Skeletal muscle cell (primary cell): ENCODE measurements at regions not wholly inside any gene's neighbourhood (a gene's known extent, or its start where the extent isn't known, plus 50 kb on each side); places are given as distances from the start of the nearest gene placed in this dataset.
A peak's percentile ranks its signal among the peaks of the same experiment; 100 is the strongest.

Experiments
- DNase-seq: peaks from one replicate; pipeline ENCODE4 v3.0.0-alpha.2; 2010; ENCODE audit warnings: low read depth
- H3K4me3 ChIP-seq: 2 replicates; pipeline ENCODE4 v1.5.1; 2011; ENCODE audit warnings: low read depth, mild to moderate bottlenecking, control low read depth, low read length, moderate library complexity

DNA sequence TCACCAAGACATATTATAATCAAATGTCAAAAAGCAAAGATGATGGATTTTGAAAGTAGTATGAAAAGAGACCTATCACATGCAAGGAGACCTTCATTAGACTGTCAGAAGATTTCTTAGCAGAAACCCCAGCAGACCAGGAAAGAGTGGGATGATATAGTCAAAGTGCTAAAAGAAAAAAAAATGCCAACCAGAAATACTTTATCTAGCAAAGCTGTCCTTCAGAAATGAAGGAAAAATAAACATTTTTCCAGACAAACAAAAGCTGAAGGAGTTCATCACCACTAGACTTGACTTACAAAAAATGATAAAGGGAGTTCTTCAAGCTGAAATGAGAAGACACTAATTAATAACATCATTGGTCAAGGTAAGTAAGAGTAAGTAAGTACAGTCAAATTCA is 251.2 kb upstream of the SASH1 start:
- H3K4me3 ChIP-seq: no peak overlapping the region
- no peak for DNase-seq

GRCh38 chr6:148103436-148103835 is 239.2 kb upstream of the SASH1 start:
- DNase-seq: no peak

DNA sequence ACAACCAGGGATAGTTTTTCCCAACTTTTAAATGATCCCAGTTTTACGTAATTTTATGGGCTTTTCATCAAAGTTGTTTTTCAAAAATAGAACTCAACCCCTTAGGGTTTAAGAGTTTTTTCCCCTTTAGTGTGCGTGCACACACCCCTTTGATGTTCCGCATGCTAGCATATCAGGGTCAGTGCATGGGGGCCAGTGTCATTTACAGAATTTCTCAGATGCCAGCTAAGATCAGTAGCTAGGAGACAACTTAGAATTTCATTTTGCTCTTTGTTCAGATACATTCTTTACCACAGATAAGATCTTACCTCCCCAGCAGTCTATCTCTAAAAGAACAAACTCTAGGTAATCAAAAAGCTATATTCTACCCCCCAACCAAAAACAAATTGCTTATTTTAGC is 238.5 kb upstream of the SASH1 start:
- H3K4me3 ChIP-seq: no peak overlapping the region
- DNase-seq: no peak

More at GRCh38 chr6:148103436-148103835, 239.2 kb upstream of the SASH1 start:
- H3K4me3 ChIP-seq: no peak overlapping the region

DNA sequence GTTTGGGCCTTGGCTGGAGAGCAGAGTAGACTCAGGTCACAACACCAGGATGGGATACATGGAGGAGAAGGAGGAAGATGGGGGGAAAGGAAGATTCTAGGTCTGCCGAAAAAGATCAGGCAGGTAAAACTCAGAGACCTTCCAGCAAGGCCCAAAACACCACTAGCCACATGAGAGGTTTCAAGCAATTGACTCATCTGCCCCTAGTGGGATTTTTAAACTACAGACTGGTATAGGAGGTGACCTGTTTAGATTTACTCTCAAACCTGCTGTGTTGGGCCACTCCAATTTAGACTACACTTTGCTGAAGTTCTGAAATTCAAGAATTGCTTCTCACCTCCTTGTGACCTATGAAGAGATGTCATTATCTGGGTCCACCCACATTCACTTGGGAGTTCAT is 236.9 kb upstream of the SASH1 start:
- H3K4me3 ChIP-seq: no peak overlapping the region
- DNase-seq: no peak

DNA sequence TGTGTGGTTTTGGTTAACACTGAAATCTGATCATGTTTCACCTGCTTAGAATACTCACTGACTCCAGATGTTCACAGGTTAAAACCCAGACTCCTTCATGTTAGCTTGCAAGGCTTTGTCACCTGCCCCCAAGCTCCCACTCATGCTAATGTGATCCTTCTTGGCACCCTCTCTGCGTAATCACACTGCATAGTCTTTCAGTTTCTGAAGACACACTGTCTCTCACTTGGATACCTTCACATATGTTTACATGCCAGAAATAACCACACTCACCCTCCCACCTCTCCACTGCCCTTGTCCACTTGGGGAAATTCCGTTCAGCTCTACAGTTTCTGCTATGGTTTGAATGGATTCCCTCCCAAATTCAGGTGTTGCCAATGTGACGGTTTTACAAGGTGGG is 234.7 kb upstream of the SASH1 start:
- no peak overlapping the region for H3K4me3 ChIP-seq
- DNase-seq: no peak

DNA sequence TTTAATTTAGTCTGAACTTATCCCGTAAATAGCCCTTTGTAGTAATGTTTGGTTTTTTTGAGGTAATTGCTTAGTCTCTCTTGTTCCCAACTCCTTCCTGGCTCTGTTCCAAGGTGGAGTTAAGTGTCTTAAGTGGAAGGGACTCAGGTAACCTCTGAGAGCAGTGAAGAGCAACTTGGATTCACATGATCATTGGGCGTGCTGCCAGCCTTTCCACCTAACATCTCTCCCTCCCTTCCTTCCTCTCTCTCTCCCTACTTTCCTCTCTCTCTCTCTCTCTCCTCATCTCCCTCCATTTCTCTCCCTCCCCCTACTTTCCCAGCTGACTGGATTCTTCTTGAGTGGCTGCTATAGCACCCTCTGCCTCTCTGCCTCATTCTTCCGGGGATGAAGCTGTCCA is 232.9 kb upstream of the SASH1 start:
- no peak overlapping the region for H3K4me3 ChIP-seq
- no peak for DNase-seq

DNA sequence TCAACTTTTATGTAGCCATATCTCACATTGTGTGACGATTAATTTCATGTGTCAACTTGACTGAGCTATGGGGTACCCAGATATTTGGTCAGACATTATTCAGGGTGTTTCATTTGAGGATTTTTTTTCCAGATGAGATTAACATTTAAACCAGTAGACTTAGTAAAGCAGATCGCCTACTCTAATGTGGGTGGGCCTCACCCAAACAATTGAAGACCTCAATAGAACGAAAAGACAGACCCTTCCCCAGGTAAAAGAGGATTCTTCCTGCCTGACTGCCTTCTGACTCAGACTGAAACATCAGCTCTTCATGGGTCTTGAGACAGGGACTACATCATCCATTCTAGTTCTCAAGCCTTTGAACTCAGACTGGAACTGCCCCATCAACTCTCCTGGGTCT is 231.7 kb upstream of the SASH1 start:
- no peak overlapping the region for H3K4me3 ChIP-seq
- no peak for DNase-seq

DNA sequence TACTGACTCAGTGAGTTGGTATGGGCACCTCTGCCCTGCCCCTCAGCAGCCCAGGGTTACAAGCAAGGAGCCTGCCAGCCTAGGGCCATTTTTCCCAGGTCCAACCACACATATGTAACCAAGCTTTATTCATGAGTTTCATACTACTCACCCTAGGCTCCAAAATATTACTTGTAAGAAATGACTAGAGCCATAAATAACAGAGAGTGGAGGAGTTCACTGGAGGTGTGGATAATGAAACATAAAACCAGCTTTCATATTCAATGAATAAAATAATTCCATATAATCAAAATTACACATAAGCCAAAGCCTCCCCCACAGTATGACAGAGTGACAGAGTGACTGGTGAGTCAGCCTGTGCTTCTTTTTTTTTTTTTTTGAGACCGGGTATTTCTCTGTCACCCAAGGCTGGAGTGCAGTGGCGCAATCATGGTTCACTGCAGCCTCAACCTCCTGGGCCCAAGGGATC is 229.8 kb upstream of the SASH1 start:
- no peak for DNase-seq
- H3K4me3 ChIP-seq: no peak overlapping the region

GRCh38 chr6:148116001-148116400 is 226.6 kb upstream of the SASH1 start:
- no peak overlapping the region for H3K4me3 ChIP-seq
- no peak for DNase-seq

GRCh38 chr6:148118244-148118643 is 224.4 kb upstream of the SASH1 start:
- H3K4me3 ChIP-seq: no peak overlapping the region
- no peak for DNase-seq

GRCh38 chr6:148128014-148128730 is 214.5 kb upstream of the SASH1 start:
- H3K4me3 ChIP-seq: no peak overlapping the region
- no peak for DNase-seq

DNA sequence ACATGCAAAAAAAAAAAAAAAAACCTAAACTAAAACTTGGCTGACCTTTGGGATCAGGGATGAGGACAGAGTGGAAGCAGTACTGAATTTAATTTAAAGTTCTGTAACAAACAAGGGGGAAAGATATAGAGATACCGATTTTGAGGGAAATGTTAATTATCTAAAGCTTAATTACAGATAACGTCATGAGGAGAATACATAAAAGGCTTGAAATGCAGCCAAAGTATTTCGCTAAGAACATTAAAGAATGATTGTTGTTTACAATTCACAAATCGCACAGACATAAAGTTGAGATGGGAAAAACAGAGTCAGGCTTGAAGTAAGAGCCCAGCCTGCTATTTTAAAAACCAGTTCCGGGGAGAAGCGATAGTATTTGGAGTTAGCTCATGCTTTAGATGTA is 208.0 kb upstream of the SASH1 start:
- DNase-seq: no peak
- H3K4me3 ChIP-seq: no peak overlapping the region

DNA sequence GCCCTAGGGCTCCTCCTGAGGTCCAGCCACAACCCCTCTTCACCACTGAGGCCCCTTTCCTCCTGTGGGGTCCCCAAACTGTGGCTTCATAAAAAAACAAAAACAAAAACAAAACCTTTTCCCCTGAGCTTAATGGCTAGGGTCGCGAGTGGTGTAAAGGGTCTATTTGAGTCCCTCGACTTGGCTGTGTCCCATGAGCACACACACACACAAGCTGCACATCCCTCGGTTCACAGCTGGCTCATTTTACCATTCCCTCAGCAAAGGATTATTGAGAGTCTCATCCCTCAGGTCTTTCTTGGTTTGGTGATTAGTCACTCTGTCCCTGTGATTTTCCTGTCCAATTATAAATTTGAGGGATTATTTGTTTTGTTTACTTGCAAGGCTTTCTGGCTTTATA is 206.1 kb upstream of the SASH1 start:
- no peak overlapping the region for H3K4me3 ChIP-seq
- DNase-seq: no peak

GRCh38 chr6:148137652-148138051 is 205.0 kb upstream of the SASH1 start:
- H3K4me3 ChIP-seq: no peak overlapping the region

GRCh38 chr6:148138573-148138972 is 204.1 kb upstream of the SASH1 start:
- DNase-seq: no peak

More at GRCh38 chr6:148137652-148138051, 205.0 kb upstream of the SASH1 start:
- DNase-seq: no peak

DNA sequence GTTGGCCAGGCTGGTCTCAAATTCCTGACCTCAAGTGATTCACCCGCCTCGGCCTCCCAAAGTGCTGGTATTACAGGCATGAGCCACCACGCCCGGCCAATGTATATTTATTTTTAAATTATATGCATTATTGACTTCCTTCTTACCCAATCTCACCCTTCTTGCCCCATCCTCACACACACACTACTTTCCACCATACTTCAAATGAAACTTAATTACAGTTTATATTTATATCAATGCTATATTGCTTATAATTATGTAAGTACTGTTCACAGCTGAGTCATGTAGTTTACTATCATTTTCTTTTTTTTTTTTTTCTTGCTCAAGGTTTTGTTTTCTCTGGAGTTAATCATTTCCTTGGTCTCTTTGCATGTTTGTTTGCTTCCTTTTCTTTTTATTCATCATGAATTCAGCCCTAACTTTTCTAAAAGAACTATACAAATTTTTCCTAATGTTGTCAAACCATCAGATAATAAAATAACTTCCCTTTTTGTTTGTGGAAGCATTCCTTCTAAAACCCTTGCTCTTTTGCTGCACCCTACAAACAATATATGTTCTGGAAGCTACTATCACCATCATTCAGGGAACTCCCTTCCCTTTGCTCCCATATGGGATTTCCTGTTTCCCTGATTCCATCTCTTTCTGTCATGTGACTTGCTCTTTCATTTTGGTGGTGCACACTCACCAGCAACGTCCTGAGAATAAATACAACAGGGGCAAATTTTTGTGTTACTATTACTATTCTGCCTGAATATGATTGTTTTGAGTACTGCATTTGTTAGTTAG is 201.7 kb upstream of the SASH1 start:
- DNase-seq: no peak
- H3K4me3 ChIP-seq: no peak overlapping the region

More at GRCh38 chr6:148138573-148138972, 204.1 kb upstream of the SASH1 start:
- no peak overlapping the region for H3K4me3 ChIP-seq

GRCh38 chr6:148142821-148143220 is 199.8 kb upstream of the SASH1 start:
- H3K4me3 ChIP-seq: no peak overlapping the region
- DNase-seq: no peak

GRCh38 chr6:148143771-148144170 is 198.9 kb upstream of the SASH1 start:
- no peak for DNase-seq
- H3K4me3 ChIP-seq: no peak overlapping the region

DNA sequence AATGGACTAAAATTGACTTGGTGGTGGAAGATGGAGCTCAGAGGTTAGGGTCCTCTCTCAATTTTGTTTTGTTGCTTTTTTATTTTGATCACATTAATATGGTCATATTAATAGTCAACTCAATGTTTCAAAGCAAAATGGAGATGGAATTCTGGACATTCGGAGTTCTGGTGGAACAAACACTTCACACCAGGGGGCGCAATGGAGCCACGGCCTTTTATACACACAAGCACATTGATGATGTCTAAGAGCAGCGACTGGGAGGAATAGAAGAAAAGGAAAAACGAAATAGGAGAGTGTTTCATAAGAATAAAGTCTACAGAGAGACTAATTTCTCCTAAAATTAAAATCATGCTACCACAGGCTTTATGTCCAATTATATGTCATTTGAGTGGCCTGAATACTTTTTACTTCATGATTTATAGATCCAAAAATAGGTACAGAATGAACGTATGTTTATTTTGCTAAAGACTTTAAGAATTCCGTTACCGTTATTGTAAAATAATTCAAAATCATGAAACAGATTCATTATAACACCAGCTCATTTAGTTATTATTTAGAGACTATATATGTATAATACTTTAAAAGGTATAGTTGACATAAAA is 197.6 kb upstream of the SASH1 start:
- peak; percentile 35 for DNase-seq

GRCh38 chr6:148146717-148147462 is 195.7 kb upstream of the SASH1 start:
- DNase-seq: peak; percentile 4
- no peak overlapping the region for H3K4me3 ChIP-seq

More for the DNA sequence above, 197.6 kb upstream of the SASH1 start:
- no peak overlapping the region for H3K4me3 ChIP-seq
